ENCODE measurements at regions not wholly inside any gene's neighbourhood (a gene's known extent, or its start where the extent isn't known, plus 50 kb on each side); places are given as distances from the start of the nearest gene placed in this dataset.
A peak's percentile ranks its signal among the peaks of the same experiment; 100 is the strongest.

- no peak overlapping the region for H3K4me3 Mint-ChIP-seq
- H3K4ac ChIP-seq (ENCODE audit: low read depth, low read length) = no peak overlapping the region
- H3K79me1 ChIP-seq (ENCODE audit: insufficient read depth, low read depth, low read length, poor library complexity, severe bottlenecking) = no peaks in the 10 kb centered on the region
- H4K5ac ChIP-seq (ENCODE audit: insufficient read length, low read depth, low read length) = no peak overlapping the region
- no peak overlapping the region for H2AK5ac ChIP-seq (ENCODE audit: insufficient read length, low read length)
- no peak overlapping the region for H3K18ac ChIP-seq (ENCODE audit: insufficient read length, low read depth, low read length)
- peaks cover 6% of the 10 kb centered on the region for H3K9me3 ChIP-seq (ENCODE audit: control insufficient read depth, low read depth, low read length)
- H3K4me1 Mint-ChIP-seq = peaks cover 16 to 24% of the 10 kb centered on the region in 2 experiments
- no peak overlapping the region for H2AFZ ChIP-seq (ENCODE audit: low read length)
- no peak overlapping the region for H2BK12ac ChIP-seq (ENCODE audit: insufficient read length, low read depth, low read length)
- no peak overlapping the region for H3K4me2 ChIP-seq (ENCODE audit: insufficient read depth, insufficient read length, low read length)
- H3K27me3 Mint-ChIP-seq (ENCODE audit: low read depth) = no peaks in the 10 kb centered on the region
- H2BK120ac ChIP-seq (ENCODE audit: low read depth, low read length, poor library complexity, severe bottlenecking) = no peak overlapping the region
- no peak overlapping the region for H3K9ac ChIP-seq (ENCODE audit: extremely low read depth, insufficient read length, low read length)
- H3K9me3 Mint-ChIP-seq = peaks cover 33 to 36% of the 10 kb centered on the region in 2 experiments
- no peak overlapping the region for H3K14ac ChIP-seq (ENCODE audit: insufficient read depth, low read length)
- no peak overlapping the region for H3K27ac ChIP-seq (ENCODE audit: insufficient read length, low read depth, low read length)
- no peaks in the 10 kb centered on the region for H3K27me3 ChIP-seq (ENCODE audit: insufficient read depth, low read length)
- no peaks in the 10 kb centered on the region for H3K23me2 ChIP-seq (ENCODE audit: insufficient read length, low read depth, low read length, poor library complexity, severe bottlenecking)
- peaks cover 9 to 41% (median 23%) of the 10 kb centered on the region in 3 experiments for H3K36me3 Mint-ChIP-seq (ENCODE audit: insufficient read depth in 1 of 3, low read depth in 3 of 3)
- no peak for DNase-seq
- no peak overlapping the region for H3T11ph ChIP-seq (ENCODE audit: low read length)
- no peak overlapping the region for H4K91ac ChIP-seq (ENCODE audit: insufficient read length, low read depth, low read length)
- H3K79me2 ChIP-seq (ENCODE audit: insufficient read depth, low read length) = no peaks in the 10 kb centered on the region
- H4K20me1 ChIP-seq (ENCODE audit: control insufficient read depth, insufficient read depth, insufficient read length) = no peaks in the 10 kb centered on the region
- WGBS (ENCODE audit: extremely low coverage, insufficient read length, low lambda C conversion rate) = no CpG with 5 or more reads among the region's 2 CpGs
- no peak overlapping the region for H2BK5ac ChIP-seq (ENCODE audit: insufficient read length, low read length)
- no peak overlapping the region for H3K56ac ChIP-seq (ENCODE audit: insufficient read length, low read depth, low read length)
- no peaks in the 10 kb centered on the region; the same call in 1 of the 2 replicates for H3K4me1 ChIP-seq (ENCODE audit: insufficient read depth, low read length)
- no peak overlapping the region for H2BK20ac ChIP-seq (ENCODE audit: low read depth, low read length, poor library complexity, severe bottlenecking)
- H3K23ac ChIP-seq (ENCODE audit: insufficient read length, low read depth, low read length) = no peak overlapping the region
- no peak overlapping the region for H2BK15ac ChIP-seq (ENCODE audit: low read depth, low read length)
- TF ChIP-seq CTCF (conservative IDR thresholded peaks at IDR 0.05) = no peak
- H3K27ac Mint-ChIP-seq = peak overlapping the region in 2 of 3 experiments; percentile 87 to 91; a peak in 4 of 7 replicates
- no peak overlapping the region for H4K8ac ChIP-seq (replicated peaks; ENCODE audit: insufficient read length, low read depth, low read length)
These were observed 50.7 kb upstream of the VTCN1 start for GRCh38 chr1:117261424-117261785.

Data from H9 (cell line).